ENCODE measurements at regions not wholly inside any gene's neighbourhood (a gene's known extent, or its start where the extent isn't known, plus 50 kb on each side); places are given as distances from the start of the nearest gene placed in this dataset.

GRCh38 chr11:87954476-87954875 lies 220.8 kb downstream of the RAB38 start:
- peaks cover 17% of the 10 kb centered on the region for H3K9me3 Mint-ChIP-seq
- H3K27me3 Mint-ChIP-seq (ENCODE audit: low read depth) = no peaks in the 10 kb centered on the region
- H3K4me3 Mint-ChIP-seq = no peak overlapping the region
- DNase-seq (ENCODE audit: low spot score in 2 of 2, unreplicated experiment in 2 of 2) = no peak
- no peak overlapping the region for H3K27ac Mint-ChIP-seq
- no peaks in the 10 kb centered on the region for H3K4me1 Mint-ChIP-seq
- H3K36me3 Mint-ChIP-seq = peaks cover 5% of the 10 kb centered on the region
- no peak for TF ChIP-seq CTCF (IDR thresholded peaks at IDR 0.05; ENCODE audit: unreplicated experiment)

- Mint-ChIP-seq H3K9me3 (peaks cover 3% of the 10 kb centered on the region), H3K4me1 (peaks cover 9% of the 10 kb centered on the region), H3K27ac (no peak overlapping the region), H3K4me3 (no peak overlapping the region), H3K36me3 (no peaks in the 10 kb centered on the region), H3K27me3 (ENCODE audit: low read depth) (peaks cover 2% of the 10 kb centered on the region)
- TF ChIP-seq CTCF (IDR thresholded peaks at IDR 0.05; ENCODE audit: unreplicated experiment) = no peak
- DNase-seq (ENCODE audit: low spot score in 2 of 2, unreplicated experiment in 2 of 2) = no peak
Measured at GRCh38 chr11:87942786-87943185, 232.5 kb downstream of the RAB38 start.

DNA sequence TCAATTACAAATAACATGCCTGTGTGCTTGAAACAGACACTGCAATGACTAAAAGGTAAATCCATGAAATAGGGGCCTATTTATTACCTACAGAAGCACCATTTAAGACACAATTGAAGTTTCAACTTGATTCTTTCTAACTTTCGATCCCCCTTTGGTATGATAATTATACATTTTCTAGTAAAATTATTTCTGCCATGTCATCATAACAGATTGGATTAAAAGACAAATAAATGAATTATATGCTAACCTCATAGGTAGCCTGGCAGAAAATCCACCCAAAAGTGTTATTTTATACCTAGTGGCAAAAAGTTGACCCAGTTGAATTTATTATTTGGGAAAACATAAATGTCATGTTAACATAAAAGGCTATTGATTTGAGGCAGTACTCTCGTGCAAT lies 241.1 kb downstream of the RAB38 start:
- H3K4me1 Mint-ChIP-seq = no peaks in the 10 kb centered on the region
- DNase-seq (ENCODE audit: low spot score in 2 of 2, unreplicated experiment in 2 of 2) = no peak
- H3K27me3 Mint-ChIP-seq (ENCODE audit: low read depth) = peaks cover 2% of the 10 kb centered on the region
- peaks cover 3% of the 10 kb centered on the region for H3K36me3 Mint-ChIP-seq
- TF ChIP-seq CTCF (IDR thresholded peaks at IDR 0.05; ENCODE audit: unreplicated experiment) = no peak
- H3K4me3 Mint-ChIP-seq = no peak overlapping the region
- H3K9me3 Mint-ChIP-seq = peaks cover 5% of the 10 kb centered on the region
- no peak overlapping the region for H3K27ac Mint-ChIP-seq

DNA sequence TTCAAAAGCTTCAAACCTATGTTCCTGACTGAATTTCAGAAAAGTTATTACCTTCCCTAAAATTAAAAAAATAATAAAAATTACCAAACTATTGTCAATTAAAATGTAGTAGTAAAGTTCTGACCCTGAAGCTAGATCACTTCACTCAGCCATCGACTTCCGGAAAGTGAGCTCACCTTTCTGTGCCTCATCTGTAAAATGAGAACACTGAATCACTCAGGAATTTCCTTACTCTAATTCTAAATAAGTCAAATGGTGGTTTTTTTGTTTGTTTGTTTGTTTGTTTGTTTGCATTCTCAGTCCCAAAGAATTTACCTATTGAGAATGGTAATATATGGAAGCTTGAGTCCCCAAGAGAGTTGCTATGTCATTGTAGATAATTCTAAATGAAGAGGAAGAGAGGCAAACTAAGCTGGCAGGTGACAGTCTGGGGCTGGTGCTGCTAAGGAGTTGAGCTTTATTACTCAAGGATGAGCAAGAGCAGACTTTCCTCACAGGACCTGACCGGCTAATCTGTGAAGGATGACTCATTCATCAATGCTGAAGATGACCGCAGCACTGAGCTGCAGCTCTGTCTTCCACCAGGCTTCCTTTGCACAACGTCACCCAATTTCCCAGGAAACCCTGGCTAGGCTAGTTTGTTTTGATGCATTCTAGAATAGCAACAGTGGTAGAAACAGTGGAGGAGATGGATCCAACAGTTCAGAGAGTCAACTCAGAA lies 248.8 kb downstream of the RAB38 start:
- TF ChIP-seq CTCF (IDR thresholded peaks at IDR 0.05; ENCODE audit: unreplicated experiment) = no peak
- Mint-ChIP-seq H3K4me1 (no peaks in the 10 kb centered on the region), H3K27me3 (ENCODE audit: low read depth) (no peaks in the 10 kb centered on the region), H3K27ac (no peak overlapping the region), H3K36me3 (peaks cover 3% of the 10 kb centered on the region), H3K4me3 (no peak overlapping the region), H3K9me3 (peaks cover 5% of the 10 kb centered on the region)
- DNase-seq (ENCODE audit: low spot score in 2 of 2, unreplicated experiment in 2 of 2) = no peak

DNA sequence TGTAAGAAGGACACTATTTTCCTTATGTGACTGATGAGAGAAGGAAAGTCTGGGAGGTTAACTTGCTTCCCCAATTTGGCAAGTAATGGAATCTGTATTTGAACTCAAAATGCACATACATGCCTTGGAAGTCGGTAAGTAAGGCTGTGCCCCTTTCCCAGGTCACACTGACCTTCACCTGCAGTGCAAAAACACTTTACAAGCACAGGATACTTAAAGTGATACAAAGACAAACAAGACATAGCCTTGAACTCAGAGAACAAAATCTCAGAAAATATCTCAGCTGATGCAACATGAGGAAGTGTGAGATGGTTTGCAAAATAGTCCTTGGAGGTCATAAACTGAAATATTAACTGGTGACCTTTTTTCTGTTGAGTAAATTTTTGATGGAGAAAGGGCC lies 251.1 kb downstream of the RAB38 start:
- Mint-ChIP-seq H3K27me3 (ENCODE audit: low read depth) (no peaks in the 10 kb centered on the region), H3K9me3 (no peaks in the 10 kb centered on the region), H3K36me3 (no peaks in the 10 kb centered on the region), H3K4me3 (no peak overlapping the region), H3K27ac (no peak overlapping the region), H3K4me1 (no peaks in the 10 kb centered on the region)
- no peak for DNase-seq (ENCODE audit: low spot score in 2 of 2, unreplicated experiment in 2 of 2)
- no peak for TF ChIP-seq CTCF (IDR thresholded peaks at IDR 0.05; ENCODE audit: unreplicated experiment)

GRCh38 chr11:87917111-87917510 lies 258.1 kb downstream of the RAB38 start:
- TF ChIP-seq CTCF (IDR thresholded peaks at IDR 0.05; ENCODE audit: unreplicated experiment) = no peak
- H3K4me3 Mint-ChIP-seq = no peak overlapping the region
- peaks cover 3% of the 10 kb centered on the region for H3K9me3 Mint-ChIP-seq
- H3K4me1 Mint-ChIP-seq = no peaks in the 10 kb centered on the region
- no peaks in the 10 kb centered on the region for H3K27me3 Mint-ChIP-seq (ENCODE audit: low read depth)
- no peak overlapping the region for H3K27ac Mint-ChIP-seq
- DNase-seq (ENCODE audit: low spot score in 2 of 2, unreplicated experiment in 2 of 2) = no peak
- no peaks in the 10 kb centered on the region for H3K36me3 Mint-ChIP-seq

All from mesothelial cell of epicardium (in vitro differentiated cells).